ENCODE measurements at regions not wholly inside any gene's neighbourhood (a gene's known extent, or its start where the extent isn't known, plus 50 kb on each side); places are given as distances from the start of the nearest gene placed in this dataset.

DNA sequence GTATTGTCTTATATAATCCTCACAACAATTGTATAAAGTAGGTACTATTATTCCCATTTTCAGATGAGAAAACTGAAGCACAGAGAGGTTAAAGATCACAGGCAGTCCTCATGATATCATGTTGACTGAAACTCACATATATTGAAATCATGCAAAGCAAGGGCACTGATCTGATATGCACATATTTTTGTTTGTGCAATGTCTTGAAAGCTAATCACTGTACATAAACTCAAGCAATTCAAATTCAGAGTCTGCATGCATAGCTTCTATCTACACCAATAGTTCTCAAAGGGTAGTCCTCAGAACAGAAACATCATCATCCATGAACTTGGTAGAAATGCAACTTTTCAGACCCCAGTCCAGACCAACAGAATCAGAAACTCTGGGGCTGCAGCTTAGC is 119.2 kb upstream of the STT3B start:
- Histone ChIP-seq H2BK5ac (ENCODE audit: insufficient read length, low read length) (no peak overlapping the region), H3K4me2 (ENCODE audit: insufficient read depth, insufficient read length, low read length) (no peak overlapping the region), H2AFZ (ENCODE audit: low read length) (no peak overlapping the region), H3K79me1 (ENCODE audit: insufficient read depth, low read depth, low read length, poor library complexity, severe bottlenecking) (no peaks in the 10 kb centered on the region), H3K79me2 (ENCODE audit: insufficient read depth, low read length) (no peaks in the 10 kb centered on the region), H3K9ac (ENCODE audit: extremely low read depth, insufficient read length, low read length) (no peak overlapping the region), H3K18ac (ENCODE audit: insufficient read length, low read depth, low read length) (no peak overlapping the region), H4K91ac (ENCODE audit: insufficient read length, low read depth, low read length) (no peak overlapping the region), H3K27me3 (ENCODE audit: insufficient read depth, low read length) (no peaks in the 10 kb centered on the region), H2AK5ac (ENCODE audit: insufficient read length, low read length) (no peak overlapping the region), H3K14ac (ENCODE audit: insufficient read depth, low read length) (no peak overlapping the region), H4K8ac (replicated peaks; ENCODE audit: insufficient read length, low read depth, low read length) (no peak overlapping the region), H4K5ac (ENCODE audit: insufficient read length, low read depth, low read length) (no peak overlapping the region), H3K9me3 (ENCODE audit: control insufficient read depth, low read depth, low read length) (no peaks in the 10 kb centered on the region), H2BK120ac (ENCODE audit: low read depth, low read length, poor library complexity, severe bottlenecking) (no peak overlapping the region), H3T11ph (ENCODE audit: low read length) (no peak overlapping the region), H2BK12ac (ENCODE audit: insufficient read length, low read depth, low read length) (no peak overlapping the region), H4K20me1 (ENCODE audit: control insufficient read depth, insufficient read depth, insufficient read length) (no peaks in the 10 kb centered on the region), H3K56ac (ENCODE audit: insufficient read length, low read depth, low read length) (no peak overlapping the region), H2BK15ac (ENCODE audit: low read depth, low read length) (no peak overlapping the region), H3K4ac (ENCODE audit: low read depth, low read length) (no peak overlapping the region), H3K23me2 (ENCODE audit: insufficient read length, low read depth, low read length, poor library complexity, severe bottlenecking) (no peaks in the 10 kb centered on the region), H3K27ac (ENCODE audit: insufficient read length, low read depth, low read length) (no peak overlapping the region), H3K4me1 (ENCODE audit: insufficient read depth, low read length) (no peaks in the 10 kb centered on the region), H2BK20ac (ENCODE audit: low read depth, low read length, poor library complexity, severe bottlenecking) (no peak overlapping the region), H3K23ac (ENCODE audit: insufficient read length, low read depth, low read length) (no peak overlapping the region)
- DNase-seq, result no peak
- Mint-ChIP-seq H3K27me3 (ENCODE audit: low read depth) (no peaks in the 10 kb centered on the region), H3K4me1 (no peaks in the 10 kb centered on the region; a peak in 1 of 4 replicates), H3K9me3 (no peaks in the 10 kb centered on the region), H3K36me3 (ENCODE audit: insufficient read depth in 1 of 3, low read depth in 3 of 3) (no peaks in the 10 kb centered on the region), H3K27ac (no peak overlapping the region), H3K4me3 (no peak overlapping the region)
- TF ChIP-seq, protein P1, sequence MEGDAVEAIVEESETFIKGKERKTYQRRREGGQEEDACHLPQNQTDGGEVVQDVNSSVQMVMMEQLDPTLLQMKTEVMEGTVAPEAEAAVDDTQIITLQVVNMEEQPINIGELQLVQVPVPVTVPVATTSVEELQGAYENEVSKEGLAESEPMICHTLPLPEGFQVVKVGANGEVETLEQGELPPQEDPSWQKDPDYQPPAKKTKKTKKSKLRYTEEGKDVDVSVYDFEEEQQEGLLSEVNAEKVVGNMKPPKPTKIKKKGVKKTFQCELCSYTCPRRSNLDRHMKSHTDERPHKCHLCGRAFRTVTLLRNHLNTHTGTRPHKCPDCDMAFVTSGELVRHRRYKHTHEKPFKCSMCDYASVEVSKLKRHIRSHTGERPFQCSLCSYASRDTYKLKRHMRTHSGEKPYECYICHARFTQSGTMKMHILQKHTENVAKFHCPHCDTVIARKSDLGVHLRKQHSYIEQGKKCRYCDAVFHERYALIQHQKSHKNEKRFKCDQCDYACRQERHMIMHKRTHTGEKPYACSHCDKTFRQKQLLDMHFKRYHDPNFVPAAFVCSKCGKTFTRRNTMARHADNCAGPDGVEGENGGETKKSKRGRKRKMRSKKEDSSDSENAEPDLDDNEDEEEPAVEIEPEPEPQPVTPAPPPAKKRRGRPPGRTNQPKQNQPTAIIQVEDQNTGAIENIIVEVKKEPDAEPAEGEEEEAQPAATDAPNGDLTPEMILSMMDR (conservative IDR thresholded peaks at IDR 0.05), result no peak
